Sigmoid colon (tissue), 6 donors: ENCODE measurements at regions not wholly inside any gene's neighbourhood (a gene's known extent, or its start where the extent isn't known, plus 50 kb on each side); places are given as distances from the start of the nearest gene placed in this dataset.
A peak's percentile ranks its signal among the peaks of the same experiment; 100 is the strongest.

Experiments
- DNase-seq: peaks from one replicate; pipeline ENCODE4 v3.0.0-alpha.2; 2019
- H3K27ac ChIP-seq, 4 donors: fragments of 200-600 bp; sonication (generic); one replicate each; pipeline ENCODE4 v1.5.1; 2016 to 2019; ENCODE audit warnings: mild to moderate bottlenecking in 1 of 4
- H3K27me3 ChIP-seq, 3 donors: fragments of 200-600 bp; sonication (generic); one replicate each; pipeline ENCODE4 v1.5.1; 2019; ENCODE audit warnings: mild to moderate bottlenecking in 1 of 3
- H3K36me3 ChIP-seq, 4 donors: fragments of 200-600 bp; sonication (generic); one replicate each; pipeline ENCODE4 v1.5.1; 2016 to 2019
- H3K4me1 ChIP-seq, 4 donors: fragments of 200-600 bp; sonication (generic); one replicate each; pipeline ENCODE4 v1.5.1; 2017 to 2019
- H3K4me3 ChIP-seq, 4 donors: fragments of 200-600 bp; sonication (generic); one replicate each; pipeline ENCODE4 v1.5.1; 2017 to 2019; ENCODE audit warnings: mild to moderate bottlenecking in 2 of 4, moderate library complexity in 1 of 4
- H3K9me3 ChIP-seq, 4 donors: fragments of 200-600 bp in 3 of 4; sonication (generic) in 3 of 4; one replicate each; pipeline versions ENCODE4 v1.5.1 to v1.6.1; 2013 to 2019
- CTCF ChIP-seq, 4 experiments: fragments of 450-650 bp in 3 of 4; fragments of 200-600 bp in 1 of 4; IDR thresholded peaks; one replicate each; pipeline ENCODE4 v1.5.1; 2016 to 2019; ENCODE audit warnings: antibody characterized with exemption in 4 of 4, mild to moderate bottlenecking in 3 of 4, moderate library complexity in 2 of 4
- EP300 ChIP-seq, 4 donors: sonication (generic); formaldehyde crosslinking; IDR thresholded peaks; one replicate each; pipeline ENCODE4 v1.6.1; 2017; ENCODE audit warnings: antibody characterized with exemption in 4 of 4
- POLR2A ChIP-seq, 2 donors: fragments of 450-650 bp; IDR thresholded peaks; one replicate each; pipeline ENCODE4 v1.6.1; 2016; ENCODE audit warnings: antibody characterized with exemption in 2 of 2, mild to moderate bottlenecking in 2 of 2, moderate library complexity in 2 of 2
- POLR2AphosphoS5 ChIP-seq, 4 donors: sonication (generic); formaldehyde crosslinking; IDR thresholded peaks; one replicate each; pipeline ENCODE4 v1.6.1; 2017; ENCODE audit warnings: antibody characterized with exemption in 4 of 4
- WGBS, 2 donors: extraction: QIAGEN DNeasy Blood & Tissue Kit; methylation state at CpG; one replicate each; pipeline ENCODE4 v1.1.7; 2013; 5-methylcytosine and 5-hydroxymethylcytosine counted together
- intact Hi-C: fragments of 100-400 bp; cut with DNase I; formaldehyde crosslinking; loops from one replicate; pipeline ENCODE4 v1.15.1; 2023
- donor health status: healthy with polysubstance abuse.
- donor health status: healthy.

DNA sequence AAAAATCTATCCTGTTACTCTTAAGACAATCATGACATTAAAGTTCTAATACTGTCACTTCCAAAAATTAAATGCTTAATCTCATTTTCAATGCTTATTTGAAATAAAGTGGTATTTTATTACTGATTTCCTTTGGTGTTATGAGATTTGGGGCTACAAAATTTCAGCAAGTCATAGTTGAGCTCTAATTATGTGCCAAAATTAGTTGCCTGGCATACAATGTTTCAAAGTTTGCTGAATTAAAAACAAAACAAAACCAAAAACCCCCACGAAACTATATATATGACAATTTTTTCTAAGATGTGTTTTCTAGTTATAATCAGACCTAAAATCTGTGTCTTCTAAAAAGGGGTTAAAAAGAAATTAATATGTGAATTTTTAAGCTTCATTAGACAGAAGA lies 62.2 kb downstream of the KCNRG start:
- Histone ChIP-seq H3K4me1 (peaks cover 0 to 50% (median 16%) of the 10 kb centered on the region in 4 donors), H3K36me3 (no peaks in the 10 kb centered on the region), H3K27ac (peak overlapping the region in 3 of 4 donors; percentile 12 to 96 (median 92)), H3K4me3 (no peak overlapping the region), H3K9me3 (no peaks in the 10 kb centered on the region), H3K27me3 (peaks cover 0 to 12% (median 0%) of the 10 kb centered on the region in 3 donors)
- intact Hi-C loops: no loop called here
- DNase-seq: no peak
- WGBS, 2 donors: 38 to 47% methylated on average over 1 of the region's 1 CpG
- TF ChIP-seq POLR2A (IDR thresholded peaks at IDR 0.05): no peak
- TF ChIP-seq POLR2AphosphoS5 (IDR thresholded peaks at IDR 0.05): no peak
- TF ChIP-seq EP300 (IDR thresholded peaks at IDR 0.05): no peak
- no peak for TF ChIP-seq CTCF (IDR thresholded peaks at IDR 0.05)

DNA sequence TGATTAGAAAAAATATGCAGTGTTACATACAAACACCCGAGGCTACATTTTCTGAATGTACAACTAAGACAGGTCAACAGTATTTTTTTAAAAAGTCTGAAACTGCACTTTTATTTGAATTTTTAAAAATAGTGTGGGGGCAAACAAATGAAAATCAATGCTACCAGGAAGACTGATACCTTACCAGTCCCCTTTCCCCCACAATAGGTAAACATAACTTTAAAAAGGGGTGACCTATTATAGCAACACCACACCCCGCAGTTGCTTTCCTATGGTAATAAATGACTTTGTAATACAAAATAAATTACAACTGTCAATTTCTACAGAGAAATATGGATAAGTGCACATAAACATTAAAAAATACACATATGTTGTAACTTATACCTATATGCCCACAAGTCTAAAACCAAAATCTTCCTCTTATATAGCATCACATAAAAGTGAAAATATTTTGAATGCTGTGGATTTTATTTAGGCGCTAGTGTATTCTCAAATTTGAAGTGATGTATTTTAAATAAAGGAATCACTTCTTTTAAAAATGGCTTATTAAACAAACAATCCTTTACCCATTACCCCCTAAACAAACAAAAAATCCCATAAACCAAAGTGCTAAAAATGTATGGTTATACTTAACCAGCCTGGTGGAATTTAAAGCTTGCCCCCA lies 63.1 kb downstream of the KCNRG start:
- 39 to 44% methylated on average over 3 of the region's 3 CpGs for WGBS, 2 donors
- intact Hi-C loops: no loop called here
- Histone ChIP-seq H3K9me3 (no peaks in the 10 kb centered on the region), H3K27me3 (peaks cover 0 to 12% (median 0%) of the 10 kb centered on the region in 3 donors), H3K36me3 (no peaks in the 10 kb centered on the region), H3K27ac (peak overlapping the region; percentile 22 to 96 (median 91)), H3K4me3 (peak overlapping the region in 1 of 4 donors; percentile 83), H3K4me1 (peaks cover 0 to 60% (median 24%) of the 10 kb centered on the region in 4 donors)
- TF ChIP-seq CTCF (IDR thresholded peaks at IDR 0.05) (no peak), EP300 (IDR thresholded peaks at IDR 0.05) (no peak), POLR2A (IDR thresholded peaks at IDR 0.05) (no peak), POLR2AphosphoS5 (IDR thresholded peaks at IDR 0.05) (no peak)
- DNase-seq: no peak

DNA sequence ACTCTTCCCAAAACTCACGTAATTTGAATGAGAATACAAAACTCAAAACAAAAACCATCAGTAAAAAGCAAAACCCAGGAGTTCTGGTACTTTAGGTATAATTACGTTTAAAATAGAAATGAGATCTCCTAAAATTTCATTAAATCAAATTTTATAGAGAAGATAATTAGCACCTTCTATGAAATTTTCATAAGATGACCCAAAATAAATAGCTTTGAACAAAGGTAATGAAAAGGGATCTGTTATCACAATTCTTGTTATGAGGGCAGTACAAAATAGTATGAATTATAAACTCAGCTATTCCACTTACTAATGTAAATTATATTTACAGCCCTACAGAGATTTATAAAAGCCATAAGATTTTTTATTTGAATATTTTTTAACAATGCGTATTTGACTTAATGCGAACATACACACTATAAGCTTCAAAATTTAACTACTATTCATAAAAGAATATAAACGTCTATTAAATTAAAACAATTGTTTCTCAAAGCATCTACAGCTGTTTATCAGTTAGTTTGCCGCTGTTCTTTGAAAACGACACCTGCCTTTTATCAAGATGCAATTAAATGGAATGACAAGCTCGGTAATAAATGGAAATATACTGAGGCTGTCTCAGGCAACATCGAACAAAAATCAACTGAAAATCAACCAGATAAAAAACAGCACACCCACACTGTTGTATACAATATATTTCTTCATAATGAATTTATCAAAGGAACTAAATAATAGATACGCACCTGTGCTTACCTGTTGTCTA lies 63.8 kb downstream of the KCNRG start:
- 13 to 26% methylated on average over 10 of the region's 10 CpGs for WGBS, 2 donors
- no peak for DNase-seq
- intact Hi-C loops: no loop called here
- Histone ChIP-seq H3K9me3 (no peaks in the 10 kb centered on the region), H3K4me1 (peaks cover 0 to 67% (median 26%) of the 10 kb centered on the region in 4 donors), H3K27me3 (peaks cover 0 to 9% (median 0%) of the 10 kb centered on the region in 3 donors), H3K4me3 (peak overlapping the region in 2 of 4 donors; percentile 83 to 88), H3K36me3 (no peaks in the 10 kb centered on the region), H3K27ac (peak overlapping the region; percentile 22 to 96 (median 91))
- no peak for TF ChIP-seq POLR2A (IDR thresholded peaks at IDR 0.05)
- TF ChIP-seq POLR2AphosphoS5 (IDR thresholded peaks at IDR 0.05): peak in 3 of 4 donors; percentile 16 to 31 (median 25)

DNA sequence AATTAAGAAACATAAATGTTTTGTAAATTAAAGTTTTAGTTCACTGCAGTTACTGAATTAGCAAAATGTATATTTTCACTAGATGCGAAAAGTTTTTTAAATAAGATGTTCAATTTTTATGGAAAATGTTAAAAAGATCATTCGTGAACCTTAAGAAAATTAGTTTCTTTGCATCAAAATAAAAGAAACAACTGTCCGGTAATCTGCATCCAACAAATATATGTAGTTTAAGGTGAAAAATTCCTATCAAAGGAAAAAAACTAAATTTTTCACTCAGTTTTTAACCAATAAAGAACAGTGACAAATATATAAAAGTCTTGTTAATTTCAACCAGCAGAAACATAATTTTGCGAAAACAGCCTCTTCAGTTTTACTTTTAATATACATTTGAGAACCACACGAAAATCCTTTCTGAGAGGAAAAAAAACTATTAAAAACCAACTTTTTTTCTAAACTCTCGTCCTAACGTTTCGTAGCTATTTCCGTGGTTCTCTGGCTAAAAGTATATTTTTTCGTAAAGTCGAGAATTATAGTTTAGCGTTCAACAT lies 64.5 kb downstream of the KCNRG start:
- Histone ChIP-seq H3K27ac (peak overlapping the region; percentile 89 to 96 (median 91)), H3K27me3 (peaks cover 0 to 9% (median 0%) of the 10 kb centered on the region in 3 donors), H3K4me1 (peaks cover 0 to 66% (median 27%) of the 10 kb centered on the region in 4 donors), H3K9me3 (no peaks in the 10 kb centered on the region), H3K4me3 (peak overlapping the region; percentile 75 to 88 (median 79)), H3K36me3 (no peaks in the 10 kb centered on the region)
- DNase-seq: no peak
- 5 to 8% methylated on average over 12 of the region's 12 CpGs for WGBS, 2 donors
- TF ChIP-seq EP300 (IDR thresholded peaks at IDR 0.05) (no peak), POLR2AphosphoS5 (IDR thresholded peaks at IDR 0.05) (peak in 1 of 4 donors; percentile 17)
- intact Hi-C loops: loop anchor here (5.0 kb wide), 3 partner anchors 142 to 723 kb away; partner anchors contain the start of gene SPRYD7

- Histone ChIP-seq H3K4me1 (peaks cover 0 to 66% (median 28%) of the 10 kb centered on the region in 4 donors), H3K27ac (peak overlapping the region; percentile 89 to 96 (median 91))
- DNase-seq: peak; percentile 70
These were observed 65.1 kb downstream of the KCNRG start for GRCh38 chr13:50080203-50080910.

More at GRCh38 chr13:50080203-50080910, 65.1 kb downstream of the KCNRG start:
- 1% methylated on average over 29 of the region's 29 CpGs for WGBS, 2 donors
- intact Hi-C loops: loop anchor here (5.0 kb wide), 3 partner anchors 143 to 722 kb away; partner anchors contain the start of gene SPRYD7
- no peaks in the 10 kb centered on the region for H3K36me3 ChIP-seq
- H3K4me3 ChIP-seq: peak overlapping the region; percentile 75 to 88 (median 79)
- no peaks in the 10 kb centered on the region for H3K9me3 ChIP-seq
- H3K27me3 ChIP-seq: peaks cover 0 to 9% (median 0%) of the 10 kb centered on the region in 3 donors
- TF ChIP-seq EP300 (IDR thresholded peaks at IDR 0.05): no peak
- no peak for TF ChIP-seq POLR2AphosphoS5 (IDR thresholded peaks at IDR 0.05)
- no peak for TF ChIP-seq CTCF (IDR thresholded peaks at IDR 0.05)
- no peak for TF ChIP-seq POLR2A (IDR thresholded peaks at IDR 0.05)
